ENCODE measurements at regions not wholly inside any gene's neighbourhood (a gene's known extent, or its start where the extent isn't known, plus 50 kb on each side); places are given as distances from the start of the nearest gene placed in this dataset.

- Histone ChIP-seq H3K36me3 (ENCODE audit: control insufficient read depth, insufficient read depth, low read length) (no peaks in the 10 kb centered on the region), H3K9me3 (ENCODE audit: control insufficient read depth, low read length) (no peaks in the 10 kb centered on the region), H3K4me3 (ENCODE audit: extremely low read depth, insufficient read depth, low read length, poor library complexity, severe bottlenecking) (no peak overlapping the region), H3K4me1 (ENCODE audit: control insufficient read depth, insufficient read depth, low read length, poor library complexity, severe bottlenecking) (no peaks in the 10 kb centered on the region), H3K27ac (ENCODE audit: low read depth, low read length, severe bottlenecking) (no peak overlapping the region)
- WGBS, 2 experiments (ENCODE audit: insufficient coverage in 2 of 2) = 86% methylated on average over 1 of the region's 4 CpGs; no CpG with 5 or more reads in 1 of the 2 experiments
Observed at GRCh38 chr4:20122198-20122988, 129.3 kb upstream of the SLIT2 start.

- H3K4me3 ChIP-seq (ENCODE audit: extremely low read depth, insufficient read depth, low read length, poor library complexity, severe bottlenecking) = no peak overlapping the region
- H3K9me3 ChIP-seq (ENCODE audit: control insufficient read depth, low read length) = no peaks in the 10 kb centered on the region
- no peaks in the 10 kb centered on the region for H3K4me1 ChIP-seq (ENCODE audit: control insufficient read depth, insufficient read depth, low read length, poor library complexity, severe bottlenecking)
- WGBS, 2 experiments (ENCODE audit: insufficient coverage in 2 of 2) = 67 to 70% methylated on average over 1 of the region's 2 CpGs
- H3K36me3 ChIP-seq (ENCODE audit: control insufficient read depth, insufficient read depth, low read length) = no peaks in the 10 kb centered on the region
- H3K27ac ChIP-seq (ENCODE audit: low read depth, low read length, severe bottlenecking) = no peak overlapping the region
Observed at GRCh38 chr4:20119141-20119540, 132.6 kb upstream of the SLIT2 start.

GRCh38 chr4:20109391-20109790 lies 142.3 kb upstream of the SLIT2 start:
- Histone ChIP-seq H3K27ac (ENCODE audit: low read depth, low read length, severe bottlenecking) (no peak overlapping the region), H3K4me1 (ENCODE audit: control insufficient read depth, insufficient read depth, low read length, poor library complexity, severe bottlenecking) (no peaks in the 10 kb centered on the region), H3K36me3 (ENCODE audit: control insufficient read depth, insufficient read depth, low read length) (no peaks in the 10 kb centered on the region), H3K4me3 (ENCODE audit: extremely low read depth, insufficient read depth, low read length, poor library complexity, severe bottlenecking) (no peak overlapping the region), H3K9me3 (ENCODE audit: control insufficient read depth, low read length) (no peaks in the 10 kb centered on the region)
- WGBS, 2 experiments (ENCODE audit: insufficient coverage in 2 of 2) = 100% methylated on average over 1 of the region's 3 CpGs; no CpG with 5 or more reads in 1 of the 2 experiments

GRCh38 chr4:20106921-20107320 lies 144.8 kb upstream of the SLIT2 start:
- no peaks in the 10 kb centered on the region for H3K4me1 ChIP-seq (ENCODE audit: control insufficient read depth, insufficient read depth, low read length, poor library complexity, severe bottlenecking)
- no CpG with 5 or more reads among the region's 2 CpGs for WGBS, 2 experiments (ENCODE audit: insufficient coverage in 2 of 2)

GRCh38 chr4:20101831-20102230 lies 149.9 kb upstream of the SLIT2 start:
- Histone ChIP-seq H3K9me3 (ENCODE audit: control insufficient read depth, low read length) (no peaks in the 10 kb centered on the region), H3K27ac (ENCODE audit: low read depth, low read length, severe bottlenecking) (no peak overlapping the region), H3K36me3 (ENCODE audit: control insufficient read depth, insufficient read depth, low read length) (no peaks in the 10 kb centered on the region), H3K4me3 (ENCODE audit: extremely low read depth, insufficient read depth, low read length, poor library complexity, severe bottlenecking) (no peak overlapping the region), H3K4me1 (ENCODE audit: control insufficient read depth, insufficient read depth, low read length, poor library complexity, severe bottlenecking) (no peaks in the 10 kb centered on the region)
- 100% methylated on average over 1 of the region's 4 CpGs; no CpG with 5 or more reads in 1 of the 2 experiments for WGBS, 2 experiments (ENCODE audit: insufficient coverage in 2 of 2)

More at GRCh38 chr4:20106921-20107320, 144.8 kb upstream of the SLIT2 start:
- Histone ChIP-seq H3K9me3 (ENCODE audit: control insufficient read depth, low read length) (no peaks in the 10 kb centered on the region), H3K36me3 (ENCODE audit: control insufficient read depth, insufficient read depth, low read length) (no peaks in the 10 kb centered on the region), H3K27ac (ENCODE audit: low read depth, low read length, severe bottlenecking) (no peak overlapping the region), H3K4me3 (ENCODE audit: extremely low read depth, insufficient read depth, low read length, poor library complexity, severe bottlenecking) (no peak overlapping the region)

- no peaks in the 10 kb centered on the region for H3K9me3 ChIP-seq (ENCODE audit: control insufficient read depth, low read length)
- no peak overlapping the region for H3K27ac ChIP-seq (ENCODE audit: low read depth, low read length, severe bottlenecking)
- no peaks in the 10 kb centered on the region for H3K36me3 ChIP-seq (ENCODE audit: control insufficient read depth, insufficient read depth, low read length)
- no CpG with 5 or more reads among the region's 2 CpGs for WGBS, 2 experiments (ENCODE audit: insufficient coverage in 2 of 2)
- no peaks in the 10 kb centered on the region for H3K4me1 ChIP-seq (ENCODE audit: control insufficient read depth, insufficient read depth, low read length, poor library complexity, severe bottlenecking)
- H3K4me3 ChIP-seq (ENCODE audit: extremely low read depth, insufficient read depth, low read length, poor library complexity, severe bottlenecking) = no peak overlapping the region
Observed at GRCh38 chr4:20096911-20097310, 154.8 kb upstream of the SLIT2 start.

GRCh38 chr4:20095805-20096541 lies 155.7 kb upstream of the SLIT2 start:
- H3K4me1 ChIP-seq (ENCODE audit: control insufficient read depth, insufficient read depth, low read length, poor library complexity, severe bottlenecking) = no peaks in the 10 kb centered on the region
- no peak overlapping the region for H3K4me3 ChIP-seq (ENCODE audit: extremely low read depth, insufficient read depth, low read length, poor library complexity, severe bottlenecking)
- 93 to 96% methylated on average over 3 to 4 of the region's 4 CpGs for WGBS, 2 experiments (ENCODE audit: insufficient coverage in 2 of 2)
- H3K36me3 ChIP-seq (ENCODE audit: control insufficient read depth, insufficient read depth, low read length) = no peaks in the 10 kb centered on the region
- no peak overlapping the region for H3K27ac ChIP-seq (ENCODE audit: low read depth, low read length, severe bottlenecking)
- H3K9me3 ChIP-seq (ENCODE audit: control insufficient read depth, low read length) = no peaks in the 10 kb centered on the region

GRCh38 chr4:20091781-20092180 lies 159.9 kb upstream of the SLIT2 start:
- no peak overlapping the region for H3K27ac ChIP-seq (ENCODE audit: low read depth, low read length, severe bottlenecking)
- no peaks in the 10 kb centered on the region for H3K4me1 ChIP-seq (ENCODE audit: control insufficient read depth, insufficient read depth, low read length, poor library complexity, severe bottlenecking)
- no CpG with 5 or more reads among the region's 1 CpG for WGBS, 2 experiments (ENCODE audit: insufficient coverage in 2 of 2)

GRCh38 chr4:20087522-20087911 lies 164.2 kb upstream of the SLIT2 start:
- no peaks in the 10 kb centered on the region for H3K36me3 ChIP-seq (ENCODE audit: control insufficient read depth, insufficient read depth, low read length)
- H3K27ac ChIP-seq (ENCODE audit: low read depth, low read length, severe bottlenecking) = no peak overlapping the region
- H3K9me3 ChIP-seq (ENCODE audit: control insufficient read depth, low read length) = no peaks in the 10 kb centered on the region
- H3K4me3 ChIP-seq (ENCODE audit: extremely low read depth, insufficient read depth, low read length, poor library complexity, severe bottlenecking) = no peak overlapping the region
- whole genome bisulfite sequencing, 2 experiments (ENCODE audit: insufficient coverage in 2 of 2) = 81 to 93% methylated on average over 7 of the region's 8 CpGs
- no peaks in the 10 kb centered on the region for H3K4me1 ChIP-seq (ENCODE audit: control insufficient read depth, insufficient read depth, low read length, poor library complexity, severe bottlenecking)

More at GRCh38 chr4:20091781-20092180, 159.9 kb upstream of the SLIT2 start:
- no peaks in the 10 kb centered on the region for H3K9me3 ChIP-seq (ENCODE audit: control insufficient read depth, low read length)
- no peak overlapping the region for H3K4me3 ChIP-seq (ENCODE audit: extremely low read depth, insufficient read depth, low read length, poor library complexity, severe bottlenecking)
- no peaks in the 10 kb centered on the region for H3K36me3 ChIP-seq (ENCODE audit: control insufficient read depth, insufficient read depth, low read length)

GRCh38 chr4:20086799-20087521 lies 164.7 kb upstream of the SLIT2 start:
- 77 to 81% methylated on average over 3 to 4 of the region's 6 CpGs for WGBS, 2 experiments (ENCODE audit: insufficient coverage in 2 of 2)
- Histone ChIP-seq H3K4me1 (ENCODE audit: control insufficient read depth, insufficient read depth, low read length, poor library complexity, severe bottlenecking) (no peaks in the 10 kb centered on the region), H3K27ac (ENCODE audit: low read depth, low read length, severe bottlenecking) (no peak overlapping the region), H3K4me3 (ENCODE audit: extremely low read depth, insufficient read depth, low read length, poor library complexity, severe bottlenecking) (no peak overlapping the region), H3K9me3 (ENCODE audit: control insufficient read depth, low read length) (no peaks in the 10 kb centered on the region), H3K36me3 (ENCODE audit: control insufficient read depth, insufficient read depth, low read length) (no peaks in the 10 kb centered on the region)
